Spleen (tissue), 11 donors: ENCODE measurements at regions not wholly inside any gene's neighbourhood (a gene's known extent, or its start where the extent isn't known, plus 50 kb on each side); places are given as distances from the start of the nearest gene placed in this dataset.
"Not testable (repeated sequence)": the region's sequence is repeated elsewhere in the genome, so short reads cannot be mapped to it uniquely, and the experiment has no call there.

Experiments used
- DNase-seq: peaks from one replicate; pipeline ENCODE4 v3.0.0-alpha.2; 2020
- H3K27ac ChIP-seq, 8 donors: fragments of 200-600 bp; sonication (generic) in 7 of 8; 1 replicate in 4 of 8; 2 replicates in 4 of 8; pipeline versions ENCODE4 v1.5.0 to v1.8.0; 2016 to 2021; ENCODE audit warnings: inconsistent platforms in 4 of 8, mild to moderate bottlenecking in 4 of 8, moderate library complexity in 1 of 8
- H3K27me3 ChIP-seq, 7 donors: fragments of 200-600 bp; sonication (generic) in 6 of 7; replicated peaks in 1 of 7; 1 replicate in 4 of 7; 2 replicates in 3 of 7; pipeline versions ENCODE4 v1.5.0 to v1.8.0; 2016 to 2021; ENCODE audit warnings: inconsistent platforms in 3 of 7, mild to moderate bottlenecking in 1 of 7
- H3K36me3 ChIP-seq, 6 donors: fragments of 200-600 bp; sonication (generic) in 5 of 6; 1 replicate in 4 of 6; 2 replicates in 2 of 6; pipeline versions ENCODE4 v1.5.0 to v1.8.0; 2016 to 2021; ENCODE audit warnings: inconsistent platforms in 2 of 6
- H3K4me1 ChIP-seq, 6 donors: fragments of 200-600 bp; sonication (generic) in 5 of 6; 1 replicate in 3 of 6; 2 replicates in 3 of 6; pipeline versions ENCODE4 v1.5.0 to v1.8.0; 2016 to 2021; ENCODE audit warnings: inconsistent platforms in 3 of 6
- H3K4me3 ChIP-seq, 8 donors: fragments of 200-600 bp; sonication (generic) in 7 of 8; 1 replicate in 4 of 8; 2 replicates in 4 of 8; pipeline versions ENCODE4 v1.5.0 to v1.8.0; 2016 to 2021; ENCODE audit warnings: inconsistent platforms in 4 of 8, mild to moderate bottlenecking in 4 of 8, moderate library complexity in 2 of 8
- H3K9me3 ChIP-seq, 8 donors: fragments of 200-600 bp; sonication (generic) in 7 of 8; 1 replicate in 4 of 8; 2 replicates in 4 of 8; pipeline versions ENCODE4 v1.5.0 to v1.8.0; 2016 to 2021; ENCODE audit warnings: inconsistent platforms in 4 of 8
- POLR2A ChIP-seq, 3 donors: fragments of 450-650 bp; IDR thresholded peaks; one replicate each; pipeline ENCODE4 v1.5.1; 2017; ENCODE audit warnings: antibody characterized with exemption in 3 of 3, mild to moderate bottlenecking in 1 of 3
- POLR2AphosphoS5 ChIP-seq, 3 donors: sonication (generic); formaldehyde crosslinking; IDR thresholded peaks; one replicate each; pipeline ENCODE4 v1.5.1; 2017; ENCODE audit warnings: antibody characterized with exemption in 3 of 3
- WGBS, 5 donors: extraction: QIAGEN DNeasy Blood & Tissue Kit in 3 of 5; methylation state at CpG; one replicate each; pipeline versions ENCODE4 v1.1.5 to v1.1.7; 2013 to 2018; 5-methylcytosine and 5-hydroxymethylcytosine counted together
- intact Hi-C: fragments of 100-400 bp; cut with DNase I; formaldehyde crosslinking; loops from one replicate; pipeline ENCODE4 v1.15.0; 2023; ENCODE audit warnings: low total_unique reads
- TF ChIP-seq, protein P1 (sequence below), 11 experiments: fragments of 200-600 bp in 7 of 11; fragments of 450-650 bp in 4 of 11; sonication (generic) in 4 of 11; IDR thresholded peaks in 8 of 11; conservative IDR thresholded peaks in 3 of 11; 1 replicate in 7 of 11; 2 replicates in 4 of 11; pipeline versions ENCODE4 v1.4.0 to v1.8.0; 2016 to 2021; ENCODE audit warnings: antibody characterized with exemption in 11 of 11, inconsistent platforms in 4 of 11, mild to moderate bottlenecking in 1 of 11
- donor health status: healthy with polysubstance abuse.
- donor health status: DM: no; HTN: no; CAD: no; lungs with moderate emphysema.
- donor health status: DM: no; HTN: no; CAD: no.
- donor health status: Bipolar disorder and iron deficiency.
- donor health status: healthy.
- donor health status: DM: no; HTN: no; CAD: no.
- donor health status: DM: yes; HTN: yes; CAD: no.

DNA sequence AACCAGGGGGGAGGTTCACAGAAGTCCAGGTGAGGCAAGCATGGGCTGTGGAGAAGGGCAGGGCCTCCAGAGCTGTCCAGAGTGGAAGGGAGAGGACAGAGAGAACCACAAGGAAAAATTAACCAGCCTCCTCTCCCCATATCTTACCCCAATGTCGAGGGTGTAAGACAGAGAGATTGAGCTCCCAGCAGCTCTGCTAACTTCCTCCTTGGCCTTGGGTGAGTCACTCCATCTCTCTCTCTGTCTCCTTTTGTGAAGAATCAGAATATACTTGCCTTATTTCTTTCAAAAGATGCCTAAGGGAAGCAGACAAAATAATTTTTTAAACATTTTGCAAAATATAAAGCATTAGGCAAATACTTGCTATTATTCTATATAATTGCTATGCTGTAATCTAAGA lies 58.3 kb upstream of the IYD start:
- H3K27me3 ChIP-seq, result peaks cover 0 to 13% (median 0%) of the 10 kb centered on the region in 7 donors
- H3K36me3 ChIP-seq, result no peaks in the 10 kb centered on the region
- no peak overlapping the region for H3K4me3 ChIP-seq
- H3K27ac ChIP-seq, result peak overlapping the region in 3 of 8 donors; percentile 34 to 62 (median 53)
- WGBS, 5 donors, result 21 to 50% (median 32%) methylated on average over 1 of the region's 1 CpG
- TF ChIP-seq POLR2AphosphoS5 (IDR thresholded peaks at IDR 0.05) (no peak), POLR2A (IDR thresholded peaks at IDR 0.05) (no peak)
- TF ChIP-seq, protein P1, sequence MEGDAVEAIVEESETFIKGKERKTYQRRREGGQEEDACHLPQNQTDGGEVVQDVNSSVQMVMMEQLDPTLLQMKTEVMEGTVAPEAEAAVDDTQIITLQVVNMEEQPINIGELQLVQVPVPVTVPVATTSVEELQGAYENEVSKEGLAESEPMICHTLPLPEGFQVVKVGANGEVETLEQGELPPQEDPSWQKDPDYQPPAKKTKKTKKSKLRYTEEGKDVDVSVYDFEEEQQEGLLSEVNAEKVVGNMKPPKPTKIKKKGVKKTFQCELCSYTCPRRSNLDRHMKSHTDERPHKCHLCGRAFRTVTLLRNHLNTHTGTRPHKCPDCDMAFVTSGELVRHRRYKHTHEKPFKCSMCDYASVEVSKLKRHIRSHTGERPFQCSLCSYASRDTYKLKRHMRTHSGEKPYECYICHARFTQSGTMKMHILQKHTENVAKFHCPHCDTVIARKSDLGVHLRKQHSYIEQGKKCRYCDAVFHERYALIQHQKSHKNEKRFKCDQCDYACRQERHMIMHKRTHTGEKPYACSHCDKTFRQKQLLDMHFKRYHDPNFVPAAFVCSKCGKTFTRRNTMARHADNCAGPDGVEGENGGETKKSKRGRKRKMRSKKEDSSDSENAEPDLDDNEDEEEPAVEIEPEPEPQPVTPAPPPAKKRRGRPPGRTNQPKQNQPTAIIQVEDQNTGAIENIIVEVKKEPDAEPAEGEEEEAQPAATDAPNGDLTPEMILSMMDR (IDR thresholded peaks at IDR 0.05 in 8 of 11, conservative IDR thresholded peaks at IDR 0.05 in 3 of 11), result no peak
- intact Hi-C loops, result no loop called here
- no peak for DNase-seq
- H3K4me1 ChIP-seq, result no peaks in the 10 kb centered on the region
- peaks cover 0 to 13% (median 4%) of the 10 kb centered on the region in 8 donors for H3K9me3 ChIP-seq

DNA sequence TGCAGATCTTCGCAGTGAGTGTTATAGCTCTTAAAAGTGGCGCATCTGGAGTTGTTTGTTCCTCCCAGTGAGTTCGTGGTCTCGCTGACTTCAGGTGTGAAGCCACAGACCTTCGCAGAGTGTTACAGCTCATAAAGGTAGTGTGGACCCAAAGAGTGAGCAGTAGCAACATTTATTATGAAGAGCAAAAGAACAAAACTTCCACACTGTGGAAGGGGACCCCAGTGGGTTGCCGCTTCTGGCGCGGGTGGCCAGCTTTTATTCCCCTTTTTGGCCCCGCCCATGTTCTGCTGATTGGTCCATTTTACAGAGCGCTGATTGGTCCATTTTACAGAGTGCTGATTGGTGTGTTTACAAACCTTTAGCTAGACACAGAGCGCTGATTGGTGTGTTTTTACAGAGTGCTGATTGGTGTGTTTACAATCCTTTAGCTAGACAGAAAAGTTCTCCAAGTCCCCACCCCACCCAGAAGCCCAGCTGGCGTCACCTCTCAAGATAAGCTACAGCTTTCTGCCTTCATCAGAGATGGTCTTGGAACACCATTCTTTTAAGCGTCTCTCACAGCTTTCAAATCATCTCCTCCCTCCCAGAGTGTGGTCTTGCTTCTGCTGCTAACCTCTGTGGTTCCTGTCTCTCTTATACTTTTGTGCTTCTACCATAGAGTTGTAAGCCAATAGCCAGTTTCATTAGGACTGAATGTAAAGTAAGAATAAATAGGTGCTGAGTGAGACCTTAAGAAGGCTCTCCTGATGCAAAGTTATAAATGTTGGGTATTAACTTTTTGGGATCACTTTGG lies 57.5 kb upstream of the IYD start:
- DNase-seq, H3K4me3 ChIP-seq, H3K4me1 ChIP-seq, intact Hi-C loops, H3K36me3 ChIP-seq: not testable (repeated sequence)
- peaks cover 0 to 14% (median 4%) of the 10 kb centered on the region in 8 donors for H3K9me3 ChIP-seq
- H3K27me3 ChIP-seq, result peaks cover 0 to 13% (median 0%) of the 10 kb centered on the region in 7 donors
- WGBS, 5 donors, result 83 to 87% (median 86%) methylated on average over 12 to 13 of the region's 13 CpGs
- peak overlapping the region in 2 of 8 donors; percentile 11 to 62 for H3K27ac ChIP-seq

DNA sequence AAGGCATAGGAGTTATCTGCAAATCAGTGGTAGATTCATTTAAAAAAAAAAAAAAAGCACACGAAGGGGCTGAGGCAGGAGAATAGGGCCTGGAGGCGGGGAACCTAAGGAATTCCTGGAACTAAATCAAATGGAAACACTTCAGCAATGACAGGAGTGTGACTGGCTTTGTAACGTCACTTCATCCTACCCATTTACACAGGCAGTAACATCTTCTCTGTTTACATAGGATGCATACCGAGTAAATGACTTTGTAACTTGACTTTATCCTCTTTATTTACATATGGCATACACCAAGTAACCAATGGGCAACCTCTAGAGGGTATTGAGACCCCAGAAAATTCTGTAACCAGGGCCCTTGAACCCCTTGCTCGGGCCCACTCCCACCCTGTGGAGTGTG lies 56.4 kb upstream of the IYD start:
- H3K36me3 ChIP-seq, result no peaks in the 10 kb centered on the region
- H3K27ac ChIP-seq, result no peak overlapping the region
- TF ChIP-seq, protein P1 (IDR thresholded peaks at IDR 0.05 in 8 of 11, conservative IDR thresholded peaks at IDR 0.05 in 3 of 11), result no peak
- TF ChIP-seq POLR2A (IDR thresholded peaks at IDR 0.05) (no peak), POLR2AphosphoS5 (IDR thresholded peaks at IDR 0.05) (no peak)
- peaks cover 0 to 14% (median 4%) of the 10 kb centered on the region in 8 donors for H3K9me3 ChIP-seq
- H3K4me1 ChIP-seq, result no peaks in the 10 kb centered on the region
- DNase-seq, result no peak
- H3K27me3 ChIP-seq, result peaks cover 0 to 13% (median 0%) of the 10 kb centered on the region in 7 donors
- no peak overlapping the region for H3K4me3 ChIP-seq
- intact Hi-C loops, result no loop called here
- 75 to 82% (median 79%) methylated on average over 5 of the region's 5 CpGs for WGBS, 5 donors

DNA sequence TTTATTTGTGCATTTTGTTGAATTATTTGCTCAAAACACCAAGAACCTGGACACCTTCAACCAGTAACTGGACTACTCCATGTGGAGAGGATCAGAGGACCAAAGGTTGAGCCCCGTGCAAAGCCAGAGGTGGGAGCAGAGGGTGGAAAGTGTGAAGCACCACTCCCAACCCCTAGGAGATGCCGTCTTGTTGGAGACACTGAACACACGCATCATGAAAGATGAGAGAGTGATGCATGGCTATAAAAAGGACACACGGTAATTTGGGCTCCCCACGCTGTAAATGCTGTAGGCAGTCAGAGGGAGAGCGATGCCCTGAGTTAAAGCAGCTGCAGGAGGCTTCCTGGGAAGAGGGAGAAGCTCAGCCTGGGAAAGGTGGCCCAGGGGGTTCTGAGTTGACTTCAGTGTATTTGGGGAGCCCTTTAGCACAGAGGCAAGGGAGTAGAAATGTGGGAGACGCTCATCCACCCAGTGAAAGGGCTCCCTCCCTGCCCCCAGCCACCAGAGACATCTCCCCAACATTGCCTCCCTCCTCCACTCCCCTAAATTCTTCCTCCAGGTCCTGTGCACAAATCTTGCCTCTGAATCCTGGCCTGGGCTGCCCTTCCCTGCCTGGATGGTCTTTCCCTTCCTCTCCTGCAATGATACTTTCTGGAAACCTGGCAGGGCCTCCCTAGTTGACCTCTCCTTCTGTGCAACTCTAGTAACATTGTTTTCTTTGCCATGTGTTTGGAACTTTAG lies 55.8 kb upstream of the IYD start:
- H3K9me3 ChIP-seq, result peaks cover 0 to 14% (median 4%) of the 10 kb centered on the region in 8 donors
- intact Hi-C loops, result no loop called here
- no peak for DNase-seq
- peaks cover 0 to 6% (median 0%) of the 10 kb centered on the region in 7 donors for H3K27me3 ChIP-seq
- no peaks in the 10 kb centered on the region for H3K4me1 ChIP-seq
- no peak overlapping the region for H3K4me3 ChIP-seq
- no peaks in the 10 kb centered on the region for H3K36me3 ChIP-seq
- no peak overlapping the region for H3K27ac ChIP-seq
- TF ChIP-seq POLR2A (IDR thresholded peaks at IDR 0.05), result no peak
- TF ChIP-seq, protein P1 (IDR thresholded peaks at IDR 0.05 in 8 of 11, conservative IDR thresholded peaks at IDR 0.05 in 3 of 11), result no peak
- TF ChIP-seq POLR2AphosphoS5 (IDR thresholded peaks at IDR 0.05), result no peak
- whole genome bisulfite sequencing, 5 donors, result 77 to 95% (median 91%) methylated on average over 7 of the region's 7 CpGs
